Ascending aorta (tissue), 2 donors: ENCODE measurements at regions not wholly inside any gene's neighbourhood (a gene's known extent, or its start where the extent isn't known, plus 50 kb on each side); places are given as distances from the start of the nearest gene placed in this dataset.

Source experiments
- DNase-seq, 2 donors: peaks; one replicate each; pipeline ENCODE4 v3.0.0-alpha.2; 2019; ENCODE audit warnings: low spot score in 2 of 2
- H3K27ac ChIP-seq, 2 donors: fragments of 200-600 bp; sonication (generic); one replicate each; pipeline ENCODE4 v1.5.1; 2016 to 2017; ENCODE audit warnings: mild to moderate bottlenecking in 1 of 2
- H3K27me3 ChIP-seq: fragments of 200-600 bp; sonication (generic); one replicate; pipeline ENCODE4 v1.5.1; 2017
- H3K36me3 ChIP-seq, 2 donors: fragments of 200-600 bp; sonication (generic); one replicate each; pipeline ENCODE4 v1.5.1; 2016
- H3K4me1 ChIP-seq, 2 donors: fragments of 200-600 bp; sonication (generic); one replicate each; pipeline ENCODE4 v1.5.1; 2016 to 2017; ENCODE audit warnings: mild to moderate bottlenecking in 1 of 2
- H3K4me3 ChIP-seq, 2 donors: fragments of 200-600 bp; sonication (generic); one replicate each; pipeline ENCODE4 v1.5.1; 2016 to 2017; ENCODE audit warnings: mild to moderate bottlenecking in 1 of 2
- H3K9me3 ChIP-seq, 2 donors: fragments of 200-600 bp; sonication (generic); one replicate each; pipeline ENCODE4 v1.5.1; 2016
- intact Hi-C: fragments of 100-400 bp; cut with DNase I; formaldehyde crosslinking; loops from one replicate; pipeline ENCODE4 v1.15.1; 2023
- TF ChIP-seq, protein P1 (sequence below), 3 experiments: fragments of 200-600 bp in 2 of 3; fragments of 450-650 bp in 1 of 3; sonication (generic) in 2 of 3; IDR thresholded peaks; one replicate each; pipeline ENCODE4 v1.5.1; 2016 to 2019; ENCODE audit warnings: antibody characterized with exemption in 3 of 3, mild to moderate bottlenecking in 1 of 3, moderate library complexity in 1 of 3

- TF ChIP-seq, protein P1, sequence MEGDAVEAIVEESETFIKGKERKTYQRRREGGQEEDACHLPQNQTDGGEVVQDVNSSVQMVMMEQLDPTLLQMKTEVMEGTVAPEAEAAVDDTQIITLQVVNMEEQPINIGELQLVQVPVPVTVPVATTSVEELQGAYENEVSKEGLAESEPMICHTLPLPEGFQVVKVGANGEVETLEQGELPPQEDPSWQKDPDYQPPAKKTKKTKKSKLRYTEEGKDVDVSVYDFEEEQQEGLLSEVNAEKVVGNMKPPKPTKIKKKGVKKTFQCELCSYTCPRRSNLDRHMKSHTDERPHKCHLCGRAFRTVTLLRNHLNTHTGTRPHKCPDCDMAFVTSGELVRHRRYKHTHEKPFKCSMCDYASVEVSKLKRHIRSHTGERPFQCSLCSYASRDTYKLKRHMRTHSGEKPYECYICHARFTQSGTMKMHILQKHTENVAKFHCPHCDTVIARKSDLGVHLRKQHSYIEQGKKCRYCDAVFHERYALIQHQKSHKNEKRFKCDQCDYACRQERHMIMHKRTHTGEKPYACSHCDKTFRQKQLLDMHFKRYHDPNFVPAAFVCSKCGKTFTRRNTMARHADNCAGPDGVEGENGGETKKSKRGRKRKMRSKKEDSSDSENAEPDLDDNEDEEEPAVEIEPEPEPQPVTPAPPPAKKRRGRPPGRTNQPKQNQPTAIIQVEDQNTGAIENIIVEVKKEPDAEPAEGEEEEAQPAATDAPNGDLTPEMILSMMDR (IDR thresholded peaks at IDR 0.05), result no peak
- DNase-seq, result no peak
- Histone ChIP-seq H3K36me3 (no peaks in the 10 kb centered on the region), H3K27ac (no peak overlapping the region), H3K4me3 (no peak overlapping the region), H3K4me1 (no peaks in the 10 kb centered on the region), H3K27me3 (no peaks in the 10 kb centered on the region), H3K9me3 (no peaks in the 10 kb centered on the region)
- intact Hi-C loops, result no loop called here
Measured at GRCh38 chr2:16241166-16242160, 301.1 kb downstream of the MYCN start.

DNA sequence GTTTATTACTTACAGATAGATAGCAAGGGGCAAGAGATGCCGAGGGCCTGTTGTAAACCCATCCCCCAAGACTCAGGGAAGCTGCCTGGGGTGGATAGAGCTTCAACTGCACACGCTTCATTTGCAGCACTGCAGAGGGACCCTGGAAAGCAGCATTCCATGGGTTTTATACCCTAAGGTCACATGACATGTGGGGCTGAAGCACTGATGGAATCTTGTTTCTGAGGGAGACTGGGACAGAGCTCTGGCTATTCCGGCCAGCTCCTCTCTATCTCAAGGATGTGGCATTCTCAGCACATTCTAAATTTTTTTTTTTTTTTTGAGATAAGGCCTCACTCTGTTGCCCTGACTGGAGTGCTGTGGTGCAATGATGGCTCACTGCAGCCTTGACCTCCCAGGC, 300.1 kb downstream of the MYCN start:
- H3K27ac ChIP-seq, result no peak overlapping the region
- H3K27me3 ChIP-seq, result no peaks in the 10 kb centered on the region
- no peak for DNase-seq
- TF ChIP-seq, protein P1 (IDR thresholded peaks at IDR 0.05), result no peak
- H3K9me3 ChIP-seq, result no peaks in the 10 kb centered on the region
- H3K36me3 ChIP-seq, result no peaks in the 10 kb centered on the region
- H3K4me1 ChIP-seq, result no peaks in the 10 kb centered on the region
- no peak overlapping the region for H3K4me3 ChIP-seq
- intact Hi-C loops, result no loop called here

DNA sequence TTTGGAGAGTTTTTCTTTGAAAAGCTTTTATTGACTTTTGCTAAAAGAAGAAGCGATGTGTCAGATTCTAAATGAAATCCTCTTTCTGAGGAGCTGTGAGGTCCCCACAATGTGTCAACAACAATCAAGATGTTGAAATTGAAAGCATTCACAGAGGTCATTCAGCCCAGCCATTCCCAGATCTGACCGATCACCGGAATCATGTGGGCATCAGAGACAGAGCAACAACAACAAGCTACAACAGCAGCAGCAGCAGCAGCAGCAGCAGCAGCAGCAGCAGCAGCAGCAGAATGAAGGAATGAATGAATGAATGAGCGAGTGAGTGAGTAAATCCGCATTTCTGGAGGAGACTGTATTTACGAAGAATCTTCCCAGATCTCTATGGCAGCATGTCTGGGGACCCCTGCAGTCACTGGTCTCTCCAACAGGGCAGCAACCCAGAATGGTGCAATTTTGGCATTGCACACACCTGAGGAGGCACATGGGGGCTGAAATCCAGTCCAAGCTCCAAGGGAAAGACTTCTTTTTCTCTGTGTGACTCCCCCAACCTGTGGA, 299.0 kb downstream of the MYCN start:
- intact Hi-C loops, result no loop called here
- Histone ChIP-seq H3K4me3 (no peak overlapping the region), H3K27me3 (no peaks in the 10 kb centered on the region), H3K4me1 (no peaks in the 10 kb centered on the region), H3K27ac (no peak overlapping the region), H3K36me3 (no peaks in the 10 kb centered on the region), H3K9me3 (no peaks in the 10 kb centered on the region)
- DNase-seq, result no peak
- TF ChIP-seq, protein P1 (IDR thresholded peaks at IDR 0.05), result no peak

- Histone ChIP-seq H3K4me1 (no peaks in the 10 kb centered on the region), H3K9me3 (no peaks in the 10 kb centered on the region), H3K27ac (no peak overlapping the region), H3K4me3 (no peak overlapping the region), H3K36me3 (no peaks in the 10 kb centered on the region), H3K27me3 (no peaks in the 10 kb centered on the region)
- DNase-seq, result no peak
- intact Hi-C loops, result no loop called here
- TF ChIP-seq, protein P1 (IDR thresholded peaks at IDR 0.05), result no peak
Measured at GRCh38 chr2:16238786-16239185, 298.4 kb downstream of the MYCN start.

GRCh38 chr2:16238001-16238761, 297.8 kb downstream of the MYCN start:
- no peaks in the 10 kb centered on the region for H3K27me3 ChIP-seq
- no peak overlapping the region for H3K4me3 ChIP-seq
- H3K27ac ChIP-seq, result no peak overlapping the region
- TF ChIP-seq, protein P1 (IDR thresholded peaks at IDR 0.05), result no peak
- H3K36me3 ChIP-seq, result no peaks in the 10 kb centered on the region
- no peaks in the 10 kb centered on the region for H3K9me3 ChIP-seq
- no peaks in the 10 kb centered on the region for H3K4me1 ChIP-seq
- DNase-seq, result no peak
- intact Hi-C loops, result no loop called here
